C4-2B (cell line): ENCODE measurements at regions not wholly inside any gene's neighbourhood (a gene's known extent, or its start where the extent isn't known, plus 50 kb on each side); places are given as distances from the start of the nearest gene placed in this dataset.
A peak's percentile ranks its signal among the peaks of the same experiment; 100 is the strongest.

Experiments
- H3K27ac ChIP-seq: fragments of 450-650 bp; 2 replicates; pipeline ENCODE4 v1.5.1; 2017
- CTCF ChIP-seq: fragments of 450-650 bp; conservative IDR thresholded peaks from 2 replicates; pipeline ENCODE4 v1.5.1; 2017; ENCODE audit warnings: mild to moderate bottlenecking
- ZFX ChIP-seq: fragments of 450-650 bp; IDR thresholded peaks from 2 replicates; pipeline ENCODE4 v1.6.1; 2017

DNA sequence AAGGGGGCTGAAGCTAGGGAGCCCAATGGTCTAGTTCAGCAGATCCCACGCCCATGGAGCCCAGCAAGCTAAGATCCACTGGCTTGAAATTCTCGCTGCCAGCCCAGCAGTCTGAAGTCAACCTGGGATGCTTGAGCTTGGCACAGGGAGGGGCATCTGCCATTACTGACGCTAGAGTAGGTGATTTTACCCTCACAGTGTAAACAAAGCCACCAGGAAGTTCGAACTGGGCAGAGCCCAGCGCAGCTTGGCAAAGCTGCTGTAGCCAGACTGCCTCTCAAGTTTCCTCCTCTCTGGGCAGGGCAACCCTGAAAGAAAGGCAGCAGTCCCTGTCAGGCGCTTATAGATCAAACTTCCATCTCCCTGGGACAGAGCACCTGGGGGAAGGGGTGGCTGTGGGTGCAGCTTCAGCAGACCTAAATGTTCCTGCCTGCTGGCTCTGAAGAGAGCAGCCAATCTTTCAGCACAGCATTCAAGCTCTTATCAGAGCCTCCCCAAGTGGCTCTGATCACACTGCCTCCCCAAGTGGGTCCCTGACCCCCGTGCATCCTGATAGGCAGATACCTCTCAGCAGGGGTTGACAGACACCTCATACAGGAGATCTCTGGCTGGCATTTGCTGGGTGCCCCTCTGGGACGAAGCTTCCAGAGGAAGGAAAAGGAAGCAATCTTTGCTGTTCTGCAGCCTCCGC lies 167.8 kb downstream of the CCDC71L start:
- no peak for TF ChIP-seq CTCF
- TF ChIP-seq ZFX, result no peak
- peak overlapping the region; percentile 55 for H3K27ac ChIP-seq

- TF ChIP-seq ZFX (no peak), CTCF (no peak)
- H3K27ac ChIP-seq, result no peak overlapping the region
Observed at GRCh38 chr7:106488465-106488864, 172.5 kb downstream of the CCDC71L start.

DNA sequence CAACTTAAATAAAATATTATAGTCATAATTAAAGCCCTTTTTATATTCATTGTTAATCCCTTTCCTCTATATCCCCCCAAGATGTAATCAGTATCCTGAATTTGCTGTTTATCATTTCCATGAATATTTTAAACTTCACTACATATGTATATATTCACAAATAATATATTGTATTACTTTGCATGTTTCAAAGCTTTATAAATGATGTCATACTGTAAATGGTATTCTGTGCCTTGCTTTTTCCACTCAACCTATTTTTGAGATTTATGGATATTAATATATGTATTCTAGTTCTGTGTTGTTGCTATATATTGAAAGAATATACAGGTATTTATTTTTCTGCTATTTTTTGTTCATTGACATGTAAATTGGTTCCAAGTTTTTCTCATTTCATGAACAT lies 173.1 kb downstream of the CCDC71L start:
- no peak for TF ChIP-seq ZFX
- no peak for TF ChIP-seq CTCF
- no peak overlapping the region for H3K27ac ChIP-seq

DNA sequence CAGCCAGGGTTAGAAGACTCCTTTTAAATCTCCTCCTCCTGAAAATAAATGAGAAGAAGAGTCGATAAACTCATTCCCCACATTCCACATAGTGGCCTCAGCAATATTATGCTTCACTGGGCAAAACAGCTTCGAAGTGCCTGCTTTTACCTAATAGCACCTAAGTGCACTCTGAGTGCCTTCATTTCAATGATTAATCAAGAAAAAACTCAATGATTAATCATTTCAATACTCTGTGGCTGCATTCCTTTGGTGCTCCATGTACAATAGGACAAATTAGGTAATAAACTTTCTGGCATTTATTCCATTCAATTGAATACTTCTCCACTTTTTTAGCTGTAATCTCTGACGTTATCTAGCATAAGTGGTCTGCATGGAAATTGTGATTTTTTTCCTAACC lies 174.6 kb downstream of the CCDC71L start:
- no peak overlapping the region for H3K27ac ChIP-seq
- TF ChIP-seq CTCF (no peak), ZFX (no peak)

GRCh38 chr7:106485919-106486318 lies 175.0 kb downstream of the CCDC71L start:
- TF ChIP-seq CTCF (no peak), ZFX (no peak)
- no peak overlapping the region for H3K27ac ChIP-seq

- H3K27ac ChIP-seq, result no peak overlapping the region
- TF ChIP-seq ZFX, result no peak
- TF ChIP-seq CTCF, result no peak
Observed at GRCh38 chr7:106485031-106485551, 175.9 kb downstream of the CCDC71L start.

DNA sequence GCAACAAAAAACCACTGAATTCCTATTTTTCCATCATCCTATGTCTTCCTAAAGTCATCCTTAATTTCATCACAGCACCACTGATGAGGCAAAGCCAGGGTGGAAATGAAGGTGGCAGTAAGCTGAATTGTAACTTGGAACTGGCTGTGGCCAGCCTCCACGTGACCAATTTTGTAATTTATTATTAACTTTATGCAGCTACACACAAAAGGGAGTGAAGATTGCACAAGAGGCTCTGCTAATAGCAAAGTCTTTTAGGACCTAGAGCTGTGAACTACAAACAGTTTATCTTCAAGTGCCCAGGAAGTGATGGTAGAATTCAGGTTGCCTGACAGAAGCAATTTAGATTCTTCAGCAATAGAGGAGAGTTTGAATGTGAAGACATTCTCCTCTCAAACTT lies 176.4 kb downstream of the CCDC71L start:
- TF ChIP-seq ZFX, result no peak
- no peak for TF ChIP-seq CTCF
- H3K27ac ChIP-seq, result no peak overlapping the region
